H9 (cell line): ENCODE measurements at regions not wholly inside any gene's neighbourhood (a gene's known extent, or its start where the extent isn't known, plus 50 kb on each side); places are given as distances from the start of the nearest gene placed in this dataset.

ENCODE experiments used
- DNase-seq: peaks from one replicate; pipeline ENCODE4 v3.0.0-alpha.2; 2017
- H2AFZ ChIP-seq: one replicate; pipeline ENCODE4 v1.6.1; 2013; ENCODE audit warnings: mild to moderate bottlenecking, low read length, control low read depth, moderate library complexity
- H2AK5ac ChIP-seq: 2 replicates; pipeline ENCODE4 v1.6.1; 2013; ENCODE audit warnings: low read length, control low read depth, mixed read lengths; ENCODE audit not compliant: insufficient read length
- H2BK120ac ChIP-seq: one replicate; pipeline ENCODE4 v1.6.1; 2013; ENCODE audit warnings: low read depth, mild to moderate bottlenecking, low read length, control low read depth, inconsistent platforms; ENCODE audit not compliant: poor library complexity, severe bottlenecking
- H2BK12ac ChIP-seq: 2 replicates; pipeline ENCODE4 v1.6.1; 2013; ENCODE audit warnings: low read length, control low read depth, mixed read lengths, low read depth; ENCODE audit not compliant: insufficient read length
- H2BK15ac ChIP-seq: 2 replicates; pipeline ENCODE4 v1.6.1; 2013; ENCODE audit warnings: low read depth, low read length, control low read depth
- H2BK20ac ChIP-seq: one replicate; pipeline ENCODE4 v1.6.1; 2013; ENCODE audit warnings: low read depth, mild to moderate bottlenecking, low read length, control low read depth, inconsistent platforms; ENCODE audit not compliant: poor library complexity, severe bottlenecking
- H2BK5ac ChIP-seq: 2 replicates; pipeline ENCODE4 v1.6.1; 2013; ENCODE audit warnings: low read length, control low read depth, mixed read lengths; ENCODE audit not compliant: insufficient read length
- H3K14ac ChIP-seq: 2 replicates; pipeline ENCODE4 v1.6.1; 2013; ENCODE audit warnings: low read length, control low read depth; ENCODE audit not compliant: insufficient read depth
- H3K18ac ChIP-seq: 2 replicates; pipeline ENCODE4 v1.6.1; 2013; ENCODE audit warnings: low read depth, mild to moderate bottlenecking, mixed read lengths, low read length, control low read depth; ENCODE audit not compliant: insufficient read length
- H3K23ac ChIP-seq: 2 replicates; pipeline ENCODE4 v1.6.1; 2013; ENCODE audit warnings: low read length, control low read depth, mixed read lengths, low read depth; ENCODE audit not compliant: insufficient read length
- H3K23me2 ChIP-seq: 2 replicates; pipeline ENCODE4 v1.6.1; 2013; ENCODE audit warnings: low read depth, mild to moderate bottlenecking, mixed read lengths, low read length, control low read depth; ENCODE audit not compliant: insufficient read length, poor library complexity, severe bottlenecking
- H3K27ac ChIP-seq: 2 replicates; pipeline ENCODE4 v1.5.1; 2013; ENCODE audit warnings: low read length, control low read depth, mixed read lengths, low read depth; ENCODE audit not compliant: insufficient read length
- H3K27me3 ChIP-seq: 2 replicates; pipeline ENCODE4 v1.6.1; 2013; ENCODE audit warnings: low read length, control low read depth, inconsistent platforms; ENCODE audit not compliant: insufficient read depth
- H3K4ac ChIP-seq: 2 replicates; pipeline ENCODE4 v1.6.1; 2013; ENCODE audit warnings: low read depth, mild to moderate bottlenecking, control low read depth, inconsistent platforms, low read length, moderate library complexity
- H3K4me1 ChIP-seq: 2 replicates; pipeline ENCODE4 v1.6.1; 2013; ENCODE audit warnings: low read length, control low read depth, inconsistent platforms; ENCODE audit not compliant: insufficient read depth
- H3K4me2 ChIP-seq: 2 replicates; pipeline ENCODE4 v1.6.1; 2013; ENCODE audit warnings: low read length, control low read depth, mixed read lengths; ENCODE audit not compliant: insufficient read length, insufficient read depth
- H3K56ac ChIP-seq: 2 replicates; pipeline ENCODE4 v1.6.1; 2013; ENCODE audit warnings: low read depth, mild to moderate bottlenecking, mixed read lengths, low read length, control low read depth; ENCODE audit not compliant: insufficient read length
- H3K79me1 ChIP-seq: 2 replicates; pipeline ENCODE4 v1.6.1; 2013; ENCODE audit warnings: low read depth, mild to moderate bottlenecking, moderate library complexity, low read length, control low read depth, inconsistent platforms; ENCODE audit not compliant: insufficient read depth, poor library complexity, severe bottlenecking
- H3K79me2 ChIP-seq: 2 replicates; pipeline ENCODE4 v1.6.1; 2013; ENCODE audit warnings: low read length, control low read depth, inconsistent platforms; ENCODE audit not compliant: insufficient read depth
- H3K9ac ChIP-seq: 2 replicates; pipeline ENCODE4 v1.6.1; 2013; ENCODE audit warnings: low read length, control low read depth, mixed read lengths; ENCODE audit not compliant: insufficient read length; ENCODE audit errors: extremely low read depth
- H3K9me3 ChIP-seq: one replicate; pipeline ENCODE4 v1.6.1; 2013; ENCODE audit warnings: low read depth, low read length, inconsistent platforms; ENCODE audit not compliant: control insufficient read depth
- H3T11ph ChIP-seq: one replicate; pipeline ENCODE4 v1.6.1; 2013; ENCODE audit warnings: mild to moderate bottlenecking, low read length, control low read depth, inconsistent platforms
- H4K20me1 ChIP-seq: one replicate; pipeline ENCODE4 v1.6.1; 2013; ENCODE audit not compliant: control insufficient read depth, insufficient read length, insufficient read depth
- H4K5ac ChIP-seq: 2 replicates; pipeline ENCODE4 v1.6.1; 2013; ENCODE audit warnings: low read depth, mild to moderate bottlenecking, mixed read lengths, low read length, control low read depth; ENCODE audit not compliant: insufficient read length
- H4K8ac ChIP-seq: replicated peaks from 2 replicates; pipeline ENCODE4 v1.6.1; 2013; ENCODE audit warnings: low read length, control low read depth, mixed read lengths, low read depth; ENCODE audit not compliant: insufficient read length
- H4K91ac ChIP-seq: 2 replicates; pipeline ENCODE4 v1.6.1; 2013; ENCODE audit warnings: low read depth, mild to moderate bottlenecking, moderate library complexity, mixed read lengths, low read length, control low read depth; ENCODE audit not compliant: insufficient read length
- H3K27ac Mint-ChIP-seq, 3 experiments: 2 replicates in 2 of 3; 3 replicates in 1 of 3; pipeline ENCODE4 v1.8.0; 2020 to 2021; ENCODE audit warnings: mixed read lengths in 3 of 3, mild to moderate bottlenecking in 1 of 3, moderate library complexity in 1 of 3
- H3K27me3 Mint-ChIP-seq: 2 replicates; pipeline ENCODE4 v1.8.0; 2021; ENCODE audit warnings: low read depth, mild to moderate bottlenecking, moderate library complexity, mixed read lengths
- H3K36me3 Mint-ChIP-seq, 3 experiments: 2 replicates in 2 of 3; 3 replicates in 1 of 3; pipeline ENCODE4 v1.8.0; 2020 to 2021; ENCODE audit warnings: low read depth in 3 of 3, mixed read lengths in 3 of 3; ENCODE audit not compliant: insufficient read depth in 1 of 3
- H3K4me1 Mint-ChIP-seq, 2 experiments: 2 replicates each; pipeline ENCODE4 v1.8.0; 2020; ENCODE audit warnings: mixed read lengths in 2 of 2
- H3K4me3 Mint-ChIP-seq, 2 experiments: 2 replicates in 1 of 2; 3 replicates in 1 of 2; pipeline ENCODE4 v1.8.0; 2020 to 2021; ENCODE audit warnings: mild to moderate bottlenecking in 2 of 2, mixed read lengths in 2 of 2, moderate library complexity in 1 of 2
- H3K9me3 Mint-ChIP-seq, 2 experiments: 2 replicates in 1 of 2; 3 replicates in 1 of 2; pipeline ENCODE4 v1.8.0; 2020; ENCODE audit warnings: mild to moderate bottlenecking in 2 of 2, mixed read lengths in 2 of 2, moderate library complexity in 1 of 2
- WGBS: extraction: QIAGEN DNeasy Blood & Tissue Kit; methylation state at CpG from one replicate; pipeline ENCODE4 v1.1.7; 2013; ENCODE audit warnings: missing lambda C conversion rate, low lambda C conversion rate, mixed read lengths; ENCODE audit not compliant: insufficient read length; ENCODE audit errors: extremely low coverage; 5-methylcytosine and 5-hydroxymethylcytosine counted together
- TF ChIP-seq, protein P1 (sequence below): fragments of 200-600 bp; sonication (generic); conservative IDR thresholded peaks from 3 replicates; pipeline ENCODE4 v1.8.0; 2021; ENCODE audit warnings: antibody characterized with exemption, mild to moderate bottlenecking

DNA sequence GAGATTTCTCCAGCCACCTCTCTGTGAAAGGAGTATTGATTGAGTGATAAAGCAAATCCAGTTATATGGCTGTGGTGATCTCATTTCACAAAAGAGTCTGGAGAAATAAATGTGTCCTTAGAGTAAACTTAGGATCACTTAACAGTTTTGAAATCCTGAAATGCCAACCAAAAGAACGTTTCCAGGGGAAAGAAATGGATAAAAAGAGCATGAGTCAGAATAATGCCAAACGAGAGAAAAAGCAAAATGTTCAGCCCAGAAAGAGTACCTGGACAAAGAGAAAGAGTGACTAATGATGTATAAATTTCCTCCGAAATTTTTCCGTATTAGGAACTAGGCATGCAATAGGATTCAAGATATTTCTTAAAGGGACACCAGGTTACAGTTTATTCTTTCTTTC, 463.1 kb upstream of the CDH10 start:
- Mint-ChIP-seq H3K27me3 (no peaks in the 10 kb centered on the region), H3K4me1 (peaks cover 3 to 9% of the 10 kb centered on the region in 2 experiments; a peak in 3 of 4 replicates), H3K4me3 (no peak overlapping the region), H3K36me3 (peaks cover 0 to 3% (median 2%) of the 10 kb centered on the region in 3 experiments; a peak in 4 of 7 replicates), H3K9me3 (peaks cover under 1 to 2% of the 10 kb centered on the region in 2 experiments; a peak in 2 of 5 replicates), H3K27ac (no peak overlapping the region)
- no peak overlapping the region for H2BK15ac ChIP-seq
- no peak overlapping the region for H2BK20ac ChIP-seq
- H3K18ac ChIP-seq, result no peak overlapping the region
- H3K23me2 ChIP-seq, result no peaks in the 10 kb centered on the region
- no peak overlapping the region for H4K8ac ChIP-seq
- no peak overlapping the region for H3T11ph ChIP-seq
- no peak overlapping the region for H4K91ac ChIP-seq
- no peak overlapping the region for H2AK5ac ChIP-seq
- H2BK12ac ChIP-seq, result no peak overlapping the region
- H2BK5ac ChIP-seq, result no peak overlapping the region
- H3K56ac ChIP-seq, result no peak overlapping the region
- no peak for DNase-seq
- no peaks in the 10 kb centered on the region; the same call in 1 of the 2 replicates for H3K4me1 ChIP-seq
- H2BK120ac ChIP-seq, result no peak overlapping the region
- H3K9me3 ChIP-seq, result no peaks in the 10 kb centered on the region
- H3K79me2 ChIP-seq, result no peaks in the 10 kb centered on the region
- no peak overlapping the region for H3K4ac ChIP-seq
- no peaks in the 10 kb centered on the region for H4K20me1 ChIP-seq
- TF ChIP-seq, protein P1, sequence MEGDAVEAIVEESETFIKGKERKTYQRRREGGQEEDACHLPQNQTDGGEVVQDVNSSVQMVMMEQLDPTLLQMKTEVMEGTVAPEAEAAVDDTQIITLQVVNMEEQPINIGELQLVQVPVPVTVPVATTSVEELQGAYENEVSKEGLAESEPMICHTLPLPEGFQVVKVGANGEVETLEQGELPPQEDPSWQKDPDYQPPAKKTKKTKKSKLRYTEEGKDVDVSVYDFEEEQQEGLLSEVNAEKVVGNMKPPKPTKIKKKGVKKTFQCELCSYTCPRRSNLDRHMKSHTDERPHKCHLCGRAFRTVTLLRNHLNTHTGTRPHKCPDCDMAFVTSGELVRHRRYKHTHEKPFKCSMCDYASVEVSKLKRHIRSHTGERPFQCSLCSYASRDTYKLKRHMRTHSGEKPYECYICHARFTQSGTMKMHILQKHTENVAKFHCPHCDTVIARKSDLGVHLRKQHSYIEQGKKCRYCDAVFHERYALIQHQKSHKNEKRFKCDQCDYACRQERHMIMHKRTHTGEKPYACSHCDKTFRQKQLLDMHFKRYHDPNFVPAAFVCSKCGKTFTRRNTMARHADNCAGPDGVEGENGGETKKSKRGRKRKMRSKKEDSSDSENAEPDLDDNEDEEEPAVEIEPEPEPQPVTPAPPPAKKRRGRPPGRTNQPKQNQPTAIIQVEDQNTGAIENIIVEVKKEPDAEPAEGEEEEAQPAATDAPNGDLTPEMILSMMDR, result no peak
- no peak overlapping the region for H3K27ac ChIP-seq
- no peak overlapping the region for H3K14ac ChIP-seq
- H3K23ac ChIP-seq, result no peak overlapping the region
- H4K5ac ChIP-seq, result no peak overlapping the region
- no CpG with 5 or more reads among the region's 4 CpGs for WGBS
- no peaks in the 10 kb centered on the region for H3K27me3 ChIP-seq
- H3K9ac ChIP-seq, result no peak overlapping the region
- H3K4me2 ChIP-seq, result no peak overlapping the region
- H3K79me1 ChIP-seq, result no peaks in the 10 kb centered on the region
- no peak overlapping the region for H2AFZ ChIP-seq
